ENCODE measurements at regions not wholly inside any gene's neighbourhood (a gene's known extent, or its start where the extent isn't known, plus 50 kb on each side); places are given as distances from the start of the nearest gene placed in this dataset.

- TF ChIP-seq GATA1 (IDR thresholded peaks at IDR 0.05; ENCODE audit: low read depth, low read length): no peak
- no peak for TF ChIP-seq POLR2A (IDR thresholded peaks at IDR 0.05; ENCODE audit: low read length)
- no peak for DNase-seq
These were observed 407.5 kb downstream of the INHBA start for GRCh38 chr7:41295455-41295815.

GRCh38 chr7:41294556-41295454, 408.1 kb downstream of the INHBA start:
- no peak for DNase-seq
- TF ChIP-seq POLR2A (IDR thresholded peaks at IDR 0.05; ENCODE audit: low read length) (no peak), GATA1 (IDR thresholded peaks at IDR 0.05; ENCODE audit: low read depth, low read length) (no peak)

- TF ChIP-seq GATA1 (IDR thresholded peaks at IDR 0.05; ENCODE audit: low read depth, low read length) (no peak), POLR2A (IDR thresholded peaks at IDR 0.05; ENCODE audit: low read length) (no peak)
- DNase-seq: no peak
These were observed 410.4 kb downstream of the INHBA start for GRCh38 chr7:41292487-41292886.

- DNase-seq: no peak
- no peak for TF ChIP-seq GATA1 (IDR thresholded peaks at IDR 0.05; ENCODE audit: low read depth, low read length)
- TF ChIP-seq POLR2A (IDR thresholded peaks at IDR 0.05; ENCODE audit: low read length): no peak
These were observed 415.1 kb downstream of the INHBA start for GRCh38 chr7:41287559-41288335.

GRCh38 chr7:41280491-41280890, 422.4 kb downstream of the INHBA start:
- DNase-seq: no peak
- TF ChIP-seq GATA1 (IDR thresholded peaks at IDR 0.05; ENCODE audit: low read depth, low read length) (no peak), POLR2A (IDR thresholded peaks at IDR 0.05; ENCODE audit: low read length) (no peak)

GRCh38 chr7:41277561-41277960, 425.3 kb downstream of the INHBA start:
- DNase-seq: no peak
- TF ChIP-seq POLR2A (IDR thresholded peaks at IDR 0.05; ENCODE audit: low read length) (no peak), GATA1 (IDR thresholded peaks at IDR 0.05; ENCODE audit: low read depth, low read length) (no peak)

GRCh38 chr7:41275255-41275654, 427.6 kb downstream of the INHBA start:
- DNase-seq: no peak
- TF ChIP-seq POLR2A (IDR thresholded peaks at IDR 0.05; ENCODE audit: low read length) (no peak), GATA1 (IDR thresholded peaks at IDR 0.05; ENCODE audit: low read depth, low read length) (no peak)

GRCh38 chr7:41274179-41274578, 428.7 kb downstream of the INHBA start:
- no peak for DNase-seq

GRCh38 chr7:41272664-41273063, 430.2 kb downstream of the INHBA start:
- TF ChIP-seq POLR2A (IDR thresholded peaks at IDR 0.05; ENCODE audit: low read length): no peak
- TF ChIP-seq GATA1 (IDR thresholded peaks at IDR 0.05; ENCODE audit: low read depth, low read length): no peak
- DNase-seq: no peak

More at GRCh38 chr7:41274179-41274578, 428.7 kb downstream of the INHBA start:
- no peak for TF ChIP-seq GATA1 (IDR thresholded peaks at IDR 0.05; ENCODE audit: low read depth, low read length)
- no peak for TF ChIP-seq POLR2A (IDR thresholded peaks at IDR 0.05; ENCODE audit: low read length)

- TF ChIP-seq POLR2A (IDR thresholded peaks at IDR 0.05; ENCODE audit: low read length) (no peak), GATA1 (IDR thresholded peaks at IDR 0.05; ENCODE audit: low read depth, low read length) (no peak)
- no peak for DNase-seq
These were observed 434.0 kb downstream of the INHBA start for GRCh38 chr7:41268878-41269277.

- TF ChIP-seq POLR2A (IDR thresholded peaks at IDR 0.05; ENCODE audit: low read length) (no peak), GATA1 (IDR thresholded peaks at IDR 0.05; ENCODE audit: low read depth, low read length) (no peak)
- no peak for DNase-seq
These were observed 441.8 kb downstream of the INHBA start for GRCh38 chr7:41261080-41261479.

GRCh38 chr7:41257660-41258059, 445.2 kb downstream of the INHBA start:
- TF ChIP-seq POLR2A (IDR thresholded peaks at IDR 0.05; ENCODE audit: low read length) (no peak), GATA1 (IDR thresholded peaks at IDR 0.05; ENCODE audit: low read depth, low read length) (no peak)
- no peak for DNase-seq

GRCh38 chr7:41256186-41256945, 446.5 kb downstream of the INHBA start:
- DNase-seq: no peak
- no peak for TF ChIP-seq GATA1 (IDR thresholded peaks at IDR 0.05; ENCODE audit: low read depth, low read length)
- TF ChIP-seq POLR2A (IDR thresholded peaks at IDR 0.05; ENCODE audit: low read length): no peak

- no peak for DNase-seq
- no peak for TF ChIP-seq GATA1 (IDR thresholded peaks at IDR 0.05; ENCODE audit: low read depth, low read length)
- no peak for TF ChIP-seq POLR2A (IDR thresholded peaks at IDR 0.05; ENCODE audit: low read length)
These were observed 447.2 kb downstream of the INHBA start for GRCh38 chr7:41255716-41256115.

All from erythroblast (primary cell).